ENCODE measurements at regions not wholly inside any gene's neighbourhood (a gene's known extent, or its start where the extent isn't known, plus 50 kb on each side); places are given as distances from the start of the nearest gene placed in this dataset.
"Not testable (repeated sequence)": the region's sequence is repeated elsewhere in the genome, so short reads cannot be mapped to it uniquely, and the experiment has no call there.

- no peak for DNase-seq (ENCODE audit: low read depth in 1 of 2, low spot score in 1 of 2)
Measured at GRCh38 chr1:56285554-56286402, 293.6 kb downstream of the PLPP3 start.

GRCh38 chr1:56284928-56285327 lies 294.4 kb downstream of the PLPP3 start:
- DNase-seq (ENCODE audit: low read depth in 1 of 2, low spot score in 1 of 2), result no peak

- DNase-seq (ENCODE audit: low read depth in 1 of 2, low spot score in 1 of 2), result no peak
Measured at GRCh38 chr1:56278061-56278460, 301.3 kb downstream of the PLPP3 start.

- no peak for DNase-seq (ENCODE audit: low read depth in 1 of 2, low spot score in 1 of 2)
Measured at GRCh38 chr1:56268519-56269140, 310.7 kb downstream of the PLPP3 start.

GRCh38 chr1:56267611-56268010 lies 311.8 kb downstream of the PLPP3 start:
- DNase-seq (ENCODE audit: low read depth in 1 of 2, low spot score in 1 of 2), result no peak

- DNase-seq (ENCODE audit: low read depth in 1 of 2, low spot score in 1 of 2), result no peak
Measured at GRCh38 chr1:56266359-56266758, 313.0 kb downstream of the PLPP3 start.

- DNase-seq (ENCODE audit: low read depth in 1 of 2, low spot score in 1 of 2), result no peak
Measured at GRCh38 chr1:56265216-56265615, 314.1 kb downstream of the PLPP3 start.

- DNase-seq (ENCODE audit: low read depth in 1 of 2, low spot score in 1 of 2), result no peak
Measured at GRCh38 chr1:56263908-56264307, 315.5 kb downstream of the PLPP3 start.

GRCh38 chr1:56258371-56258770 lies 321.0 kb downstream of the PLPP3 start:
- DNase-seq (ENCODE audit: low read depth in 1 of 2, low spot score in 1 of 2), result no peak

- DNase-seq (ENCODE audit: low read depth in 1 of 2, low spot score in 1 of 2), result no peak
Measured at GRCh38 chr1:56257726-56258125, 321.6 kb downstream of the PLPP3 start.

- DNase-seq (ENCODE audit: low read depth in 1 of 2, low spot score in 1 of 2), result no peak
Measured at GRCh38 chr1:56256153-56257000, 323.0 kb downstream of the PLPP3 start.

GRCh38 chr1:56255516-56256152 lies 323.7 kb downstream of the PLPP3 start:
- no peak for DNase-seq (ENCODE audit: low read depth in 1 of 2, low spot score in 1 of 2)

- no peak for DNase-seq (ENCODE audit: low read depth in 1 of 2, low spot score in 1 of 2)
Measured at GRCh38 chr1:56254130-56254529, 325.2 kb downstream of the PLPP3 start.

- DNase-seq (ENCODE audit: low read depth in 1 of 2, low spot score in 1 of 2), result no peak
Measured at GRCh38 chr1:56250809-56251208, 328.6 kb downstream of the PLPP3 start.

- no peak for DNase-seq (ENCODE audit: low read depth in 1 of 2, low spot score in 1 of 2)
Measured at GRCh38 chr1:56249234-56249633, 330.1 kb downstream of the PLPP3 start.

GRCh38 chr1:56248138-56248537 lies 331.2 kb downstream of the PLPP3 start:
- no peak for DNase-seq (ENCODE audit: low read depth in 1 of 2, low spot score in 1 of 2)

- not testable (repeated sequence) for DNase-seq (ENCODE audit: low read depth in 1 of 2, low spot score in 1 of 2)
Measured at GRCh38 chr1:56246726-56247125, 332.6 kb downstream of the PLPP3 start.

- no peak for DNase-seq (ENCODE audit: low read depth in 1 of 2, low spot score in 1 of 2)
Measured at GRCh38 chr1:56240400-56240799, 339.0 kb downstream of the PLPP3 start.

- DNase-seq (ENCODE audit: low read depth in 1 of 2, low spot score in 1 of 2), result no peak
Measured at GRCh38 chr1:56237491-56238064, 341.8 kb downstream of the PLPP3 start.

GRCh38 chr1:56236688-56237087 lies 342.7 kb downstream of the PLPP3 start:
- no peak for DNase-seq (ENCODE audit: low read depth in 1 of 2, low spot score in 1 of 2)

All from stimulated activated CD4-positive, alpha-beta T cell treated with anti-CD3 and anti-CD28 coated beads, Interleukin-15, amount 100 ng/mL, for 1 hour (primary cell).